BJ (cell line): ENCODE measurements at regions not wholly inside any gene's neighbourhood (a gene's known extent, or its start where the extent isn't known, plus 50 kb on each side); places are given as distances from the start of the nearest gene placed in this dataset.
"Not testable (repeated sequence)": the region's sequence is repeated elsewhere in the genome, so short reads cannot be mapped to it uniquely, and the experiment has no call there.

Experiments
- CTCF ChIA-PET: fragments of 350-600 bp; formaldehyde crosslinking; extraction: SDS; loops from one replicate; lab custom pipeline; 2021; ENCODE audit warnings: antibody characterized with exemption, inconsistent platforms; lab: Yijun Ruan, JAX
- POLR2A ChIA-PET: fragments of 300-600 bp; sonication (Branson Sonifier 250); formaldehyde crosslinking; extraction: SDS; loops from one replicate; lab custom pipeline; 2021; ENCODE audit warnings: antibody characterized with exemption; lab: Charles Lee
- DNase-seq: peaks from one replicate; pipeline ENCODE4 v3.0.0-alpha.2; 2011; ENCODE audit warnings: low read depth
- H3K27me3 ChIP-seq: 2 replicates; pipeline ENCODE4 v1.6.0; 2011; ENCODE audit warnings: low read length; ENCODE audit not compliant: control insufficient read depth, insufficient read depth
- H3K36me3 ChIP-seq: 2 replicates; pipeline ENCODE4 v1.5.1; 2011; ENCODE audit warnings: low read length; ENCODE audit not compliant: control insufficient read depth, insufficient read depth
- H3K4me3 ChIP-seq: 2 replicates; pipeline ENCODE4 v1.5.1; 2011; ENCODE audit warnings: low read depth, mild to moderate bottlenecking, control low read depth, low read length
- CTCF ChIP-seq: IDR thresholded peaks from 2 replicates; pipeline ENCODE4 v1.5.1; 2011; ENCODE audit warnings: low read depth, mild to moderate bottlenecking, control low read depth, inconsistent platforms, low read length, moderate library complexity; ENCODE audit not compliant: insufficient read depth

GRCh38 chr4:91653067-91653466 lies 650.7 kb upstream of the GRID2 start:
- Histone ChIP-seq H3K36me3 (no peaks in the 10 kb centered on the region), H3K4me3 (no peak overlapping the region), H3K27me3 (no peaks in the 10 kb centered on the region)
- POLR2A ChIA-PET = no interaction called here
- CTCF ChIA-PET = no interaction called here
- TF ChIP-seq CTCF = no peak
- DNase-seq = no peak

GRCh38 chr4:91681091-91681490 lies 622.7 kb upstream of the GRID2 start:
- TF ChIP-seq CTCF = no peak
- Histone ChIP-seq H3K36me3 (no peaks in the 10 kb centered on the region), H3K4me3 (no peak overlapping the region), H3K27me3 (no peaks in the 10 kb centered on the region)
- POLR2A ChIA-PET = no interaction called here
- CTCF ChIA-PET = no interaction called here
- DNase-seq = no peak

DNA sequence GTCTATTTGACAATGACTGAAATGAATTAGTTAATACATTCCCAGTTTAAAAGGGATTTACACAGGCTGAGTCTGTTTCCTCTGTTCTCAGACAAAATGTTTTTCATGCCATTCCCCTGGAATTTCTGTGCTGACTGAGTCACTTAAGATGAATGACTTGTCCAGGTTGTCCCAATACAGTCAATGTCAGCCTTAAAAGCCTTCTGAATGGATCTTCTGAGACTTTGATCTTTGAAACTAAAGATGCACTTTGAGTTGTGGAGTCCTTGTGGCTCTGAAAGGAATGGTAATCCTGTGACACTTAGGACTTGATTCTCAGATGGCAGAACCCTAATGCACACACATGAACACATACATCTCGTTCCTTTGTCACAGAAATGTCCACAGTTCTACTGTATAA lies 622.2 kb upstream of the GRID2 start:
- Histone ChIP-seq H3K27me3 (no peaks in the 10 kb centered on the region), H3K36me3 (no peaks in the 10 kb centered on the region), H3K4me3 (no peak overlapping the region)
- no peak for DNase-seq
- TF ChIP-seq CTCF = no peak
- ChIA-PET CTCF (no interaction called here), POLR2A (no interaction called here)

GRCh38 chr4:91684955-91685354 lies 618.8 kb upstream of the GRID2 start:
- POLR2A ChIA-PET = no interaction called here
- H3K4me3 ChIP-seq = no peak overlapping the region
- DNase-seq = no peak
- no peaks in the 10 kb centered on the region for H3K27me3 ChIP-seq
- no peaks in the 10 kb centered on the region for H3K36me3 ChIP-seq
- no peak for TF ChIP-seq CTCF
- CTCF ChIA-PET = no interaction called here

- POLR2A ChIA-PET = no interaction called here
- CTCF ChIA-PET = no interaction called here
- no peak for DNase-seq
- H3K27me3 ChIP-seq = no peaks in the 10 kb centered on the region
- TF ChIP-seq CTCF = no peak
- H3K4me3 ChIP-seq = no peak overlapping the region
- H3K36me3 ChIP-seq = no peaks in the 10 kb centered on the region
Observed at GRCh38 chr4:91688413-91688812, 615.4 kb upstream of the GRID2 start.

DNA sequence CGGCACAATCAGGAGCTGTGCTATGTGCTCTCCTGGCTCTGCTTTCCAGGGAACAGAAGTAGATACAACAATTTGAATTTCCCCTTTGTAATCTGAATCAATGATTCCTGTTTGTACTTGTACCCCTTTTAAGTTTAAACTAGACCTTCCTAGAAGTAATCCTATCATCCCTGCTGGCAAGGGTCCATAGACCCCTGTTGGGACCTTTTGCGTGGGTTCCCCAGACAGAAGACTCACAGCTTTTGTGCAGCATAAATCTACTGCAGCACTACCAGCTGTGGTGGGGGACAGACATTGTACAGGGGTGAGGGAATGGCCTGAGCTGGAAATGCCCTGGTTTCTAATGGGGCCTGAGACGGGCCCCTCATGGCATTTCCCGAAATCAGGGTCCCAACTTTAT lies 604.1 kb upstream of the GRID2 start:
- H3K36me3 ChIP-seq, H3K4me3 ChIP-seq, POLR2A ChIA-PET, H3K27me3 ChIP-seq, CTCF ChIA-PET, DNase-seq: not testable (repeated sequence)
